PFSK-1 (cell line): ENCODE measurements at regions not wholly inside any gene's neighbourhood (a gene's known extent, or its start where the extent isn't known, plus 50 kb on each side); places are given as distances from the start of the nearest gene placed in this dataset.

Experiments
- FOXP2 ChIP-seq: optimal IDR thresholded peaks from 2 replicates; pipeline ENCODE3; 2011; ENCODE audit warnings: borderline replicate concordance, control low read depth, inconsistent platforms; ENCODE audit not compliant: insufficient read depth; ENCODE audit errors: extremely low read length, extremely low read depth
- POLR2AphosphoS5 ChIP-seq: IDR thresholded peaks from 2 replicates; pipeline ENCODE4 v1.6.1; 2012; ENCODE audit warnings: low read depth, mild to moderate bottlenecking, control low read depth, low read length, moderate library complexity
- SIN3A ChIP-seq: IDR thresholded peaks from 2 replicates; pipeline ENCODE4 v1.6.1; 2012; ENCODE audit warnings: mild to moderate bottlenecking, low read length, moderate library complexity, borderline replicate concordance; ENCODE audit not compliant: insufficient read depth
- TAF1 ChIP-seq: IDR thresholded peaks from 2 replicates; pipeline ENCODE4 v1.6.1; 2012; ENCODE audit warnings: low read length, control low read depth, borderline replicate concordance; ENCODE audit not compliant: insufficient read depth
- TF ChIP-seq, protein P1 (sequence below), 2 experiments: IDR thresholded peaks; 2 replicates each; pipeline versions ENCODE4 v1.6.1 to v1.8.0; 2011 to 2012; ENCODE audit warnings: low read depth in 2 of 2, low read length in 2 of 2, control low read depth in 1 of 2, inconsistent platforms in 1 of 2, mild to moderate bottlenecking in 1 of 2, moderate library complexity in 1 of 2; ENCODE audit not compliant: insufficient read depth in 1 of 2

DNA sequence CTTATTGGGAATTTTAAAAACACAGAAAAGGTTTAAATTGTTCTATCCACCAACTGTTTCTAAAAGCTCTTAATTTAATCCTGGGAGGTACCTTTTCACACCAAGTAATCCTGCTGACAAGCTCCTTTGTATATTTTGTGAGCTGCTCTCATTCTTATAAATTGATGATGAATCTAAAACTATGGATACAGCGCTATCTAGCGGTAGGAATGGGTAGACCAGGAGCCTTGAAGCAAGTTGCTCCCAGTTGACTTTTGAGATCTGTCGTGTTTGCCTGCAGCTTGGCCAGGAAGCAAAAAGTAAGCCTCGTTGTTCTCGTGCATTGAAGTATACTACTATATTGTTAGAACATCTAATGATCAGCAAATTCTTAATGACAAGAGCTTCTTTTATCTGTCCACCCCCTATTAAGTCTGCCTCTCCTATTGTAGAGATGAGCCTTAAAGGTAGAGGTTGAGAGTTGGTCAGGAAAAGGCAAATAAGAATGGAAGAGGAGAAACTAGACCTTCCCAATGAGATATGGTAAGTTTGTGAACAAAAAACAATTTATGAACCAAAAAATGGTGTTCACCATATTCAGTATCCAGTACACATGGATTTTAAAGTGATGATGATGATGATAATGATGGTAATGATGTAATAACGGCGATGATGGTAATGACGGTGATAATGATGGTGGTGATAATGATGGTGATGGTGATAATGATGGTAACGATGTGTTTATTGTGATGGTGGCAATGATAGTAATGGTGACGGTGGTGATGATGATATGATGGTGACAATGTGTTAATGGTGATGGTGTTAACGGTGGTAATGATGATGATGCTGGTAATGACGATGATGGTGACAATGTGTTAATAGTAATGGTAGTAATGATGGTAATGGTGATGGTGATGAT, 212.1 kb upstream of the NCKAP5 start:
- TF ChIP-seq TAF1, result no peak
- TF ChIP-seq FOXP2, result no peak
- TF ChIP-seq, protein P1, sequence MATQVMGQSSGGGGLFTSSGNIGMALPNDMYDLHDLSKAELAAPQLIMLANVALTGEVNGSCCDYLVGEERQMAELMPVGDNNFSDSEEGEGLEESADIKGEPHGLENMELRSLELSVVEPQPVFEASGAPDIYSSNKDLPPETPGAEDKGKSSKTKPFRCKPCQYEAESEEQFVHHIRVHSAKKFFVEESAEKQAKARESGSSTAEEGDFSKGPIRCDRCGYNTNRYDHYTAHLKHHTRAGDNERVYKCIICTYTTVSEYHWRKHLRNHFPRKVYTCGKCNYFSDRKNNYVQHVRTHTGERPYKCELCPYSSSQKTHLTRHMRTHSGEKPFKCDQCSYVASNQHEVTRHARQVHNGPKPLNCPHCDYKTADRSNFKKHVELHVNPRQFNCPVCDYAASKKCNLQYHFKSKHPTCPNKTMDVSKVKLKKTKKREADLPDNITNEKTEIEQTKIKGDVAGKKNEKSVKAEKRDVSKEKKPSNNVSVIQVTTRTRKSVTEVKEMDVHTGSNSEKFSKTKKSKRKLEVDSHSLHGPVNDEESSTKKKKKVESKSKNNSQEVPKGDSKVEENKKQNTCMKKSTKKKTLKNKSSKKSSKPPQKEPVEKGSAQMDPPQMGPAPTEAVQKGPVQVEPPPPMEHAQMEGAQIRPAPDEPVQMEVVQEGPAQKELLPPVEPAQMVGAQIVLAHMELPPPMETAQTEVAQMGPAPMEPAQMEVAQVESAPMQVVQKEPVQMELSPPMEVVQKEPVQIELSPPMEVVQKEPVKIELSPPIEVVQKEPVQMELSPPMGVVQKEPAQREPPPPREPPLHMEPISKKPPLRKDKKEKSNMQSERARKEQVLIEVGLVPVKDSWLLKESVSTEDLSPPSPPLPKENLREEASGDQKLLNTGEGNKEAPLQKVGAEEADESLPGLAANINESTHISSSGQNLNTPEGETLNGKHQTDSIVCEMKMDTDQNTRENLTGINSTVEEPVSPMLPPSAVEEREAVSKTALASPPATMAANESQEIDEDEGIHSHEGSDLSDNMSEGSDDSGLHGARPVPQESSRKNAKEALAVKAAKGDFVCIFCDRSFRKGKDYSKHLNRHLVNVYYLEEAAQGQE (IDR thresholded peaks at IDR 0.05; ENCODE audit: insufficient read depth in 1 of 2, low read depth in 2 of 2, low read length in 2 of 2), result no peak
- TF ChIP-seq POLR2AphosphoS5, result no peak
- no peak for TF ChIP-seq SIN3A
